HG03064 (cell line): ENCODE measurements at regions not wholly inside any gene's neighbourhood (a gene's known extent, or its start where the extent isn't known, plus 50 kb on each side); places are given as distances from the start of the nearest gene placed in this dataset.

Experiments used
- ATAC-seq: cut with Tn5 transposase; IDR thresholded peaks from one replicate; pipeline ENCODE4 v1.9.1; 2021; ENCODE audit warnings: low read depth; ENCODE audit not compliant: unreplicated experiment

GRCh38 chr13:85009447-85009846, 789.8 kb downstream of the SLITRK6 start:
- no peak for ATAC-seq

DNA sequence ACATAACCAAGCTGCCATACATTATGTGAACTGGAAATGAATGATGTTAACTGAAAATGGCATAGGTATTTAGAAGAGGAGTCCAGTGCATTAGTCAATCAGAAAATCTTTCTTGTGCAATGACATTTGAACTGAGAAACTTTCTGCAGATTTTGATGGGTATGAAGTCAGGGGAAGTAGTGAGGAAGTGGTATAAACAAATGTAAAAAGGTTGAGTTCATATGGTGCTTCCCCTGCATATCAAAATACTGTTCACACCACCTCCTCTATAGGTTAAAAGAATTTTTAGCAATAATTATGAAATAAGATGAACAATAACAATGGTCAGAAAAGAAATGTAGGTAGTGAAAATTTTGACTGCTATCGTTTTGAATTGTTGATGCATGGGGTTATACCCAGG, 800.0 kb downstream of the SLITRK6 start:
- ATAC-seq, result no peak

GRCh38 chr13:84998681-84999080, 800.5 kb downstream of the SLITRK6 start:
- no peak for ATAC-seq

GRCh38 chr13:84997858-84998257, 801.4 kb downstream of the SLITRK6 start:
- no peak for ATAC-seq

DNA sequence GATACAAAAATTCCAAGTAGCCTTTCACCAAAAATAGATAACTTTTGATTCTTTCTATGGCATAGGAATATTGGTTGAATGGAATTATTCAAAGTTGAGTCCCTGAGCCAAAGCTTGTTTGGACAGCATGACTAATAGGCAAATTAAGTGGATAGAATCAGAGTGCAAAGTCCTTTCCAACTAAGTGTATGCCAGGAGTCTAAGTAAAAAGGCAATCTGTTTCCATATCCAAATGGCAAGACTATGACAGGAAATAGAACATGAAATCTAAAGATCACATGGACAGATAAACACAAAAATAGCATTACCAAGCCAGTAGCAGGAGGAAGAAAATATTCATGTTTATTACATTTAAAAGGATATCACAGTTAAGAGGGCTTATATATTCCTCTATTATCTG, 804.6 kb downstream of the SLITRK6 start:
- ATAC-seq, result no peak

- no peak for ATAC-seq
These were observed 813.4 kb downstream of the SLITRK6 start for GRCh38 chr13:84985860-84986259.

DNA sequence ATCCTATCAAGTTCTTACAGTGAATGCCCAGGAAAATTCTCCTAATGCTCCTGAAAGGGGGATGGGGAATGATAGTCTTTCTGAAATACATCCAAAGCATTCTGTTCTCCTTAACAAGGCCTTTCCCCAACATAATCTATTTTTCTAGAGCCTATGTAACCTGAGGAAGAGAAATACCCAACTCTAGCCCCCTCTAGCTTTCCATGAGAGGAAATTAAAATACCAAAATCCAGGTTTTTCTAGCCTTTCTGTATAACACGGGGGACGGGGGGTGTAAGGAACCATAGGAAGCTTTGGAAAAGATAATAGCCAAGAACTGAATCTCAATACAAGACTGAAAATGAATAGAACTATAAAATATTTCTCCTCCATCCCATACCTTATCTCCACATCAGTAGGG, 815.9 kb downstream of the SLITRK6 start:
- ATAC-seq, result no peak

GRCh38 chr13:84980571-84980970, 818.6 kb downstream of the SLITRK6 start:
- ATAC-seq, result no peak

- no peak for ATAC-seq
These were observed 820.4 kb downstream of the SLITRK6 start for GRCh38 chr13:84978851-84979250.

GRCh38 chr13:84973661-84974060, 825.6 kb downstream of the SLITRK6 start:
- ATAC-seq, result no peak

- no peak for ATAC-seq
These were observed 826.3 kb downstream of the SLITRK6 start for GRCh38 chr13:84972907-84973306.

- no peak for ATAC-seq
These were observed 836.4 kb downstream of the SLITRK6 start for GRCh38 chr13:84962849-84963248.

DNA sequence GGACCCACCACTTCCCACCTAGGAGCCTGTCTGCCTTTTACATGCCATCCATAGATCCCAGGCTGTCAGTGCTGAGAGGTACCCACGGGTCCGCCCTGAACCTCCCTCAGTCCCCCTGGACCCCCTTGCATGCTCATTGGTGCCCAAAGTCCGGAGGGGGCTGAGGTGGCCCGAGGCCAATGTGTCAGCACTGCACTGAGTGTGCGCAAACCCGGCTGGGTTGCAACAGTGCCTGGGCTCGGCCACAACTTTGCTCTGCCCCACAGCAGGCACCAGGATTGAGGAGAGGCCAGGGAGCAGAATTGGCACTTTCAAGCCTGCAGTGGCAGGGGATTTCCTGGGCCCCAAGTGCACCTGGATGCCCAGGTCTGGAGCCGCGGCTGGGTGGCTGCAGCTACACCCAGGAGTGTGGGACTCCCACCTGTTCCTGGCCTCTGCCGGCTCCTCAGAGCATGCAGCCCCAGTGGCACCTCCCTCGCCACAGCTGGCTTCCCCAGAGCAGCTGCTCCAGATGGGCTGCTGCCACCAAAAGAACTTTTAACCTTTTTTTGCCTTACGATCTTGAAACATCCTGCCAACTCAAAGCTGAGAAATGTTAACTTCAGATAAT, 837.0 kb downstream of the SLITRK6 start:
- no peak for ATAC-seq

DNA sequence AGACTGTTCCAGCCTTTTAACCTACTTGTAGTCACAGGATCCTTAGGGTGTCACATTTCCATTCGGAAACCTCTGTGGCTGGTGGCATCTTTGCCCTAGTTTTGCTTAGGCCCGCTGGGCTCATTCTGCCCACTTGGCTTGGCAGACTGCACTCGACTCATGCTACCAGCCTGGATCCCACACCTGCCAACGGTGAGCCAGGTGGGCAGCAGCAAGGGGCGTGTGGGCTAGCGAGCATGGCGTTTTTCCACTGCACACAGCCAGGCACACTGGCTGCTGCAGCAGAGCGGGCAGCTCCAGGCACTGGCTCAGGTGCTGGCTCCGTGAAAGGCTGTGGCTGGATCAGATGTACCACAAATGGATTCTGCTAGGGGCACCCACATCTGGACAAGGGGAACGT, 838.2 kb downstream of the SLITRK6 start:
- no peak for ATAC-seq

- ATAC-seq, result no peak
These were observed 839.4 kb downstream of the SLITRK6 start for GRCh38 chr13:84959818-84960217.

GRCh38 chr13:84954636-84955035, 844.6 kb downstream of the SLITRK6 start:
- no peak for ATAC-seq

- no peak for ATAC-seq
These were observed 848.1 kb downstream of the SLITRK6 start for GRCh38 chr13:84951128-84951527.

- no peak for ATAC-seq
These were observed 853.0 kb downstream of the SLITRK6 start for GRCh38 chr13:84946192-84946591.

- no peak for ATAC-seq
These were observed 858.4 kb downstream of the SLITRK6 start for GRCh38 chr13:84940798-84941197.

- ATAC-seq, result no peak
These were observed 859.1 kb downstream of the SLITRK6 start for GRCh38 chr13:84940167-84940566.

- ATAC-seq, result no peak
These were observed 864.3 kb downstream of the SLITRK6 start for GRCh38 chr13:84934911-84935310.

DNA sequence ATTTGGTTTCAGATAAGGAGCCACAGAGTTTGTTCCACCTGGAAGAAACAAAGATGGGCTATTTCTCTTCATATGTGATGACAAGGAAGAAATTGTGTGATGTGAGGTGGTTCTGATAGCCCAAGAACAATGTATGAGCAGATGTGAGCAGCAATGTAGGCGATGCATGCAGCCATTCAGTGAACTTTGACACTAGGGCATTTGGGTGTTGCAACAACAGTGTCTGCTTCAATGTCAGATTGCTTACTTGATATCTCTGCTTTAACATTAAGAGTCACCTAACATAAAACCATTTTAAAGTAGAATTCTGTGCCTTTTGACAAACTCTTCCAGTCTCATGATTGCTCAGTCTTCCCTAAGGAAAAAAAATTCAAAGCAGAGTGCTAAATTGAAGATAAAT, 865.4 kb downstream of the SLITRK6 start:
- ATAC-seq, result no peak

GRCh38 chr13:84931264-84931663, 868.0 kb downstream of the SLITRK6 start:
- no peak for ATAC-seq
